HepG2 (cell line): ENCODE measurements at regions not wholly inside any gene's neighbourhood (a gene's known extent, or its start where the extent isn't known, plus 50 kb on each side); places are given as distances from the start of the nearest gene placed in this dataset.
"Not testable (repeated sequence)": the region's sequence is repeated elsewhere in the genome, so short reads cannot be mapped to it uniquely, and the experiment has no call there.

Source experiments
- ARID4A ChIP-seq: sonication (generic); formaldehyde crosslinking; IDR thresholded peaks from 2 replicates; pipeline ENCODE4 v1.5.0; 2020; ENCODE audit warnings: mild to moderate bottlenecking, missing genetic modification reagents, borderline replicate concordance
- BHLHE40 ChIP-seq: IDR thresholded peaks from 2 replicates; pipeline ENCODE4 v1.6.1; 2011; ENCODE audit warnings: low read length, improper control_type of control experiment
- NFE2L1 ChIP-seq: sonication (generic); formaldehyde crosslinking; IDR thresholded peaks from 2 replicates; pipeline ENCODE4 v1.4.0; 2020; ENCODE audit warnings: missing genetic modification reagents, mild to moderate bottlenecking, borderline replicate concordance
- POLR2AphosphoS5 ChIP-seq: IDR thresholded peaks from 2 replicates; pipeline ENCODE4 v1.6.1; 2012; ENCODE audit warnings: low read depth, low read length
- SP1 ChIP-seq, 2 experiments: fragments of 450-650 bp in 1 of 2; sonication (generic) in 1 of 2; formaldehyde crosslinking in 1 of 2; IDR thresholded peaks; 2 replicates each; pipeline versions ENCODE4 v1.4.0 to v1.6.1; 2016 to 2020; ENCODE audit warnings: missing genetic modification reagents in 1 of 2
- ZBTB1 ChIP-seq: sonication (generic); formaldehyde crosslinking; IDR thresholded peaks from 2 replicates; pipeline ENCODE4 v1.4.0; 2020; ENCODE audit warnings: missing genetic modification reagents, borderline replicate concordance
- ZBTB33 ChIP-seq: sonication (generic); formaldehyde crosslinking; IDR thresholded peaks from 2 replicates; pipeline ENCODE4 v1.4.0; 2020; ENCODE audit warnings: missing genetic modification reagents

DNA sequence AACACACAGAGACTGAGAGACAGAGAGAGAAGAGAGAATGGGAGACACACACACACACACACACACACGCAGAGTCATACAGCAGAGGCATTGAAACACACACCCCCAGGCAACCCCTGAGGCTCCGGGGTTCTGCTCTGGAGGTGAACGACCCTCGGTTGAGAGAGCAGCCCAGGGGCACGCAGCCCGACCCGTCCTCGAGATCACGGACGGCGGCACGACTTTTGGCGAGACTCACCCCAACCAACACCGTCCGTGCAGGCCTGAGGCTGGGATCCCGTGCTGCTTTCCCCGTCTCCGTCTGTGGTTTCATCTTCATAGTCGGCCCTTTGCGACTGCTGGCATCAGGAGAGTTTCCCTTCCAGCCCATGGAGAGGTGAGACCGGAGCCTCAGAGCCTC lies 683.9 kb upstream of the TPTE start:
- not testable (repeated sequence) for TF ChIP-seq SP1 (IDR thresholded peaks at IDR 0.05); SP1 (CRISPR knock-in tag; IDR thresholded peaks at IDR 0.05); ZBTB33 (CRISPR knock-in tag); BHLHE40; ARID4A (CRISPR knock-in tag); NFE2L1; ZBTB1 (CRISPR knock-in tag); POLR2AphosphoS5
